ENCODE measurements at regions not wholly inside any gene's neighbourhood (a gene's known extent, or its start where the extent isn't known, plus 50 kb on each side); places are given as distances from the start of the nearest gene placed in this dataset.

- no peak for TF ChIP-seq CTCF (IDR thresholded peaks at IDR 0.05; ENCODE audit: low read depth, low read length, missing input control)
Measured at GRCh38 chr13:100876044-100876403, 201.4 kb upstream of the TMTC4 start (continued).

- Histone ChIP-seq H3K27ac (ENCODE audit: low read depth in 1 of 2, low read length in 2 of 2) (no peak overlapping the region), H3K4me1 (ENCODE audit: control insufficient read depth in 4 of 4, insufficient read depth in 4 of 4, low read length in 3 of 4) (no peaks in the 10 kb centered on the region), H3K27me3 (ENCODE audit: control insufficient read depth in 4 of 4, insufficient read depth in 4 of 4, low read length in 3 of 4) (no peaks in the 10 kb centered on the region), H3K4me3 (ENCODE audit: low read depth in 1 of 3, low read length in 3 of 3) (no peak overlapping the region), H3K9me3 (ENCODE audit: control insufficient read depth in 4 of 4, low read length in 3 of 4) (peaks cover 0 to 7% (median 0%) of the 10 kb centered on the region in 4 donors), H3K36me3 (ENCODE audit: control insufficient read depth in 4 of 4, insufficient read depth in 3 of 4, low read depth in 1 of 4, low read length in 3 of 4) (no peaks in the 10 kb centered on the region), H3K9ac (ENCODE audit: low read depth in 1 of 2, low read length in 2 of 2) (no peak overlapping the region)
- DNase-seq (ENCODE audit: low spot score), result no peak
- no peak for TF ChIP-seq EGR1 (IDR thresholded peaks at IDR 0.05; ENCODE audit: low read depth in 2 of 2)
- TF ChIP-seq HNF4G (IDR thresholded peaks at IDR 0.05), result no peak
- TF ChIP-seq SP1 (IDR thresholded peaks at IDR 0.05), result no peak
- TF ChIP-seq FOXA1 (IDR thresholded peaks at IDR 0.05), result no peak
- TF ChIP-seq CTCF (IDR thresholded peaks at IDR 0.05; ENCODE audit: low read depth, low read length, missing input control), result no peak
- no peak for TF ChIP-seq JUND (IDR thresholded peaks at IDR 0.05)
- TF ChIP-seq, protein P1, sequence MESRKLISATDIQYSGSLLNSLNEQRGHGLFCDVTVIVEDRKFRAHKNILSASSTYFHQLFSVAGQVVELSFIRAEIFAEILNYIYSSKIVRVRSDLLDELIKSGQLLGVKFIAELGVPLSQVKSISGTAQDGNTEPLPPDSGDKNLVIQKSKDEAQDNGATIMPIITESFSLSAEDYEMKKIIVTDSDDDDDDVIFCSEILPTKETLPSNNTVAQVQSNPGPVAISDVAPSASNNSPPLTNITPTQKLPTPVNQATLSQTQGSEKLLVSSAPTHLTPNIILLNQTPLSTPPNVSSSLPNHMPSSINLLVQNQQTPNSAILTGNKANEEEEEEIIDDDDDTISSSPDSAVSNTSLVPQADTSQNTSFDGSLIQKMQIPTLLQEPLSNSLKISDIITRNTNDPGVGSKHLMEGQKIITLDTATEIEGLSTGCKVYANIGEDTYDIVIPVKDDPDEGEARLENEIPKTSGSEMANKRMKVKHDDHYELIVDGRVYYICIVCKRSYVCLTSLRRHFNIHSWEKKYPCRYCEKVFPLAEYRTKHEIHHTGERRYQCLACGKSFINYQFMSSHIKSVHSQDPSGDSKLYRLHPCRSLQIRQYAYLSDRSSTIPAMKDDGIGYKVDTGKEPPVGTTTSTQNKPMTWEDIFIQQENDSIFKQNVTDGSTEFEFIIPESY (IDR thresholded peaks at IDR 0.05), result no peak
- no peak for TF ChIP-seq YY1 (IDR thresholded peaks at IDR 0.05)
- TF ChIP-seq, protein P2, sequence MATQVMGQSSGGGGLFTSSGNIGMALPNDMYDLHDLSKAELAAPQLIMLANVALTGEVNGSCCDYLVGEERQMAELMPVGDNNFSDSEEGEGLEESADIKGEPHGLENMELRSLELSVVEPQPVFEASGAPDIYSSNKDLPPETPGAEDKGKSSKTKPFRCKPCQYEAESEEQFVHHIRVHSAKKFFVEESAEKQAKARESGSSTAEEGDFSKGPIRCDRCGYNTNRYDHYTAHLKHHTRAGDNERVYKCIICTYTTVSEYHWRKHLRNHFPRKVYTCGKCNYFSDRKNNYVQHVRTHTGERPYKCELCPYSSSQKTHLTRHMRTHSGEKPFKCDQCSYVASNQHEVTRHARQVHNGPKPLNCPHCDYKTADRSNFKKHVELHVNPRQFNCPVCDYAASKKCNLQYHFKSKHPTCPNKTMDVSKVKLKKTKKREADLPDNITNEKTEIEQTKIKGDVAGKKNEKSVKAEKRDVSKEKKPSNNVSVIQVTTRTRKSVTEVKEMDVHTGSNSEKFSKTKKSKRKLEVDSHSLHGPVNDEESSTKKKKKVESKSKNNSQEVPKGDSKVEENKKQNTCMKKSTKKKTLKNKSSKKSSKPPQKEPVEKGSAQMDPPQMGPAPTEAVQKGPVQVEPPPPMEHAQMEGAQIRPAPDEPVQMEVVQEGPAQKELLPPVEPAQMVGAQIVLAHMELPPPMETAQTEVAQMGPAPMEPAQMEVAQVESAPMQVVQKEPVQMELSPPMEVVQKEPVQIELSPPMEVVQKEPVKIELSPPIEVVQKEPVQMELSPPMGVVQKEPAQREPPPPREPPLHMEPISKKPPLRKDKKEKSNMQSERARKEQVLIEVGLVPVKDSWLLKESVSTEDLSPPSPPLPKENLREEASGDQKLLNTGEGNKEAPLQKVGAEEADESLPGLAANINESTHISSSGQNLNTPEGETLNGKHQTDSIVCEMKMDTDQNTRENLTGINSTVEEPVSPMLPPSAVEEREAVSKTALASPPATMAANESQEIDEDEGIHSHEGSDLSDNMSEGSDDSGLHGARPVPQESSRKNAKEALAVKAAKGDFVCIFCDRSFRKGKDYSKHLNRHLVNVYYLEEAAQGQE (IDR thresholded peaks at IDR 0.05), result no peak
- 57% methylated on average over 3 of the region's 3 CpGs for WGBS
Measured at GRCh38 chr13:100875392-100876043, 200.9 kb upstream of the TMTC4 start.

- Histone ChIP-seq H3K27me3 (ENCODE audit: control insufficient read depth in 4 of 4, insufficient read depth in 4 of 4, low read length in 3 of 4) (no peaks in the 10 kb centered on the region), H3K4me1 (ENCODE audit: control insufficient read depth in 4 of 4, insufficient read depth in 4 of 4, low read length in 3 of 4) (no peaks in the 10 kb centered on the region), H3K9me3 (ENCODE audit: control insufficient read depth in 4 of 4, low read length in 3 of 4) (peaks cover 0 to 7% (median 0%) of the 10 kb centered on the region in 4 donors), H3K27ac (ENCODE audit: low read depth in 1 of 2, low read length in 2 of 2) (no peak overlapping the region), H3K4me3 (ENCODE audit: low read depth in 1 of 3, low read length in 3 of 3) (no peak overlapping the region), H3K9ac (ENCODE audit: low read depth in 1 of 2, low read length in 2 of 2) (no peak overlapping the region), H3K36me3 (ENCODE audit: control insufficient read depth in 4 of 4, insufficient read depth in 3 of 4, low read depth in 1 of 4, low read length in 3 of 4) (no peaks in the 10 kb centered on the region)
- TF ChIP-seq SP1 (IDR thresholded peaks at IDR 0.05), result no peak
- no peak for TF ChIP-seq CTCF (IDR thresholded peaks at IDR 0.05; ENCODE audit: low read depth, low read length, missing input control)
- TF ChIP-seq JUND (IDR thresholded peaks at IDR 0.05), result no peak
- no peak for TF ChIP-seq GABPA (IDR thresholded peaks at IDR 0.05 in 1 of 2, conservative IDR thresholded peaks at IDR 0.05 in 1 of 2)
- TF ChIP-seq RAD21 (IDR thresholded peaks at IDR 0.05), result no peak
- no peak for TF ChIP-seq FOXA1 (IDR thresholded peaks at IDR 0.05)
- no peak for DNase-seq (ENCODE audit: low spot score)
- WGBS, result 55% methylated on average over 4 of the region's 4 CpGs
Measured at GRCh38 chr13:100872761-100873160, 198.2 kb upstream of the TMTC4 start.

All from liver (tissue), 8 donors.